ENCODE measurements at regions not wholly inside any gene's neighbourhood (a gene's known extent, or its start where the extent isn't known, plus 50 kb on each side); places are given as distances from the start of the nearest gene placed in this dataset.

- no peak overlapping the region for H3K9ac ChIP-seq
- no peak overlapping the region for H3K4me3 ChIP-seq (IDR thresholded peaks at IDR 0.05; ENCODE audit: insufficient read depth, low read depth, low read length)
- H2AFZ ChIP-seq (ENCODE audit: low read depth) = no peak overlapping the region
- H3K79me2 ChIP-seq (ENCODE audit: insufficient read depth, low read depth) = no peaks in the 10 kb centered on the region
- no peaks in the 10 kb centered on the region for H4K20me1 ChIP-seq (ENCODE audit: insufficient read depth)
- H3K4me2 ChIP-seq = no peak overlapping the region
- no peak for TF ChIP-seq CTCF (conservative IDR thresholded peaks at IDR 0.05; ENCODE audit: low read depth, low read length)
- H3K4me1 ChIP-seq (ENCODE audit: low read depth, poor library complexity, severe bottlenecking) = no peaks in the 10 kb centered on the region
- H3K36me3 ChIP-seq (ENCODE audit: insufficient read depth) = no peaks in the 10 kb centered on the region
- no peaks in the 10 kb centered on the region for H3K27me3 ChIP-seq (ENCODE audit: insufficient read depth, low read depth)
- no peak overlapping the region for H3K27ac ChIP-seq
Measured at GRCh38 chr4:157942017-157942416, 230.8 kb downstream of the GASK1B start.

GRCh38 chr4:157934151-157934550 is 238.7 kb downstream of the GASK1B start:
- no peak for TF ChIP-seq CTCF (conservative IDR thresholded peaks at IDR 0.05; ENCODE audit: low read depth, low read length)
- no peak overlapping the region for H3K4me3 ChIP-seq (IDR thresholded peaks at IDR 0.05; ENCODE audit: insufficient read depth, low read depth, low read length)
- no peak overlapping the region for H2AFZ ChIP-seq (ENCODE audit: low read depth)
- no peaks in the 10 kb centered on the region for H3K79me2 ChIP-seq (ENCODE audit: insufficient read depth, low read depth)
- H4K20me1 ChIP-seq (ENCODE audit: insufficient read depth) = no peaks in the 10 kb centered on the region
- H3K4me1 ChIP-seq (ENCODE audit: low read depth, poor library complexity, severe bottlenecking) = no peaks in the 10 kb centered on the region
- H3K36me3 ChIP-seq (ENCODE audit: insufficient read depth) = no peaks in the 10 kb centered on the region
- no peak overlapping the region for H3K27ac ChIP-seq
- no peak overlapping the region for H3K4me2 ChIP-seq
- H3K9ac ChIP-seq = no peak overlapping the region
- no peaks in the 10 kb centered on the region for H3K27me3 ChIP-seq (ENCODE audit: insufficient read depth, low read depth)

GRCh38 chr4:157932936-157933335 is 239.9 kb downstream of the GASK1B start:
- H3K79me2 ChIP-seq (ENCODE audit: insufficient read depth, low read depth) = no peaks in the 10 kb centered on the region
- no peak for TF ChIP-seq CTCF (conservative IDR thresholded peaks at IDR 0.05; ENCODE audit: low read depth, low read length)
- H3K4me1 ChIP-seq (ENCODE audit: low read depth, poor library complexity, severe bottlenecking) = no peaks in the 10 kb centered on the region
- H3K36me3 ChIP-seq (ENCODE audit: insufficient read depth) = no peaks in the 10 kb centered on the region
- no peak overlapping the region for H2AFZ ChIP-seq (ENCODE audit: low read depth)
- H3K27ac ChIP-seq = no peak overlapping the region
- H4K20me1 ChIP-seq (ENCODE audit: insufficient read depth) = no peaks in the 10 kb centered on the region
- no peak overlapping the region for H3K4me3 ChIP-seq (IDR thresholded peaks at IDR 0.05; ENCODE audit: insufficient read depth, low read depth, low read length)
- H3K4me2 ChIP-seq = no peak overlapping the region
- no peak overlapping the region for H3K9ac ChIP-seq
- no peaks in the 10 kb centered on the region for H3K27me3 ChIP-seq (ENCODE audit: insufficient read depth, low read depth)

- Histone ChIP-seq H3K9ac (no peak overlapping the region), H2AFZ (ENCODE audit: low read depth) (no peak overlapping the region), H3K27ac (no peak overlapping the region), H3K36me3 (ENCODE audit: insufficient read depth) (no peaks in the 10 kb centered on the region), H3K4me1 (ENCODE audit: low read depth, poor library complexity, severe bottlenecking) (no peaks in the 10 kb centered on the region), H3K79me2 (ENCODE audit: insufficient read depth, low read depth) (no peaks in the 10 kb centered on the region), H4K20me1 (ENCODE audit: insufficient read depth) (no peaks in the 10 kb centered on the region), H3K27me3 (ENCODE audit: insufficient read depth, low read depth) (no peaks in the 10 kb centered on the region), H3K4me2 (no peak overlapping the region), H3K4me3 (IDR thresholded peaks at IDR 0.05; ENCODE audit: insufficient read depth, low read depth, low read length) (no peak overlapping the region)
- TF ChIP-seq CTCF (conservative IDR thresholded peaks at IDR 0.05; ENCODE audit: low read depth, low read length) = no peak
Measured at GRCh38 chr4:157929486-157929885, 243.3 kb downstream of the GASK1B start.
